Endothelial cell of umbilical vein (primary cell): ENCODE measurements at regions not wholly inside any gene's neighbourhood (a gene's known extent, or its start where the extent isn't known, plus 50 kb on each side); places are given as distances from the start of the nearest gene placed in this dataset.

ENCODE experiments used
- BruUV-seq: library from RNA; stranded (reverse); fragments of 400-500 nt; replicated peaks from 2 replicates; lab custom pipeline; 2021; lab: Mats Ljungman, UMichigan
- CTCF ChIA-PET: fragments of 300-600, 350-600 bp; sonication (Branson Sonifier 250); formaldehyde crosslinking; loops from one replicate; lab custom pipeline; 2021; ENCODE audit warnings: antibody characterized with exemption, inconsistent platforms; lab: Charles Lee
- POLR2A ChIA-PET: fragments of 300-600, 350-600 bp; sonication (Branson Sonifier 250); formaldehyde crosslinking; loops from one replicate; lab custom pipeline; 2021; ENCODE audit warnings: antibody characterized with exemption, inconsistent platforms; lab: Charles Lee
- DNase-seq: peaks from one replicate; pipeline ENCODE4 v3.0.0-alpha.2; 2011; ENCODE audit warnings: low read depth, low spot score
- FAIRE-seq: peaks from 2 replicates; lab custom pipeline; 2011; peaks lifted over from hg19 to GRCh38; lab: Jason Lieb, UNC
- H2AFZ ChIP-seq: 2 replicates; pipeline ENCODE4 v1.6.0; 2012; ENCODE audit warnings: low read depth, low read length, control low read depth, inconsistent platforms
- H3K27ac ChIP-seq: 2 replicates; pipeline ENCODE4 v1.5.1; 2011; ENCODE audit warnings: low read depth, mild to moderate bottlenecking, control low read depth, low read length, moderate library complexity; ENCODE audit not compliant: insufficient read depth
- H3K27me3 ChIP-seq, 2 experiments: 2 replicates each; pipeline versions ENCODE4 v1.6.0 to v1.6.1; 2011; ENCODE audit warnings: low read length in 2 of 2, mixed read lengths in 1 of 2; ENCODE audit not compliant: control insufficient read depth in 2 of 2, insufficient read depth in 2 of 2
- H3K36me3 ChIP-seq, 2 experiments: 2 replicates in 1 of 2; 3 replicates in 1 of 2; pipeline ENCODE4 v1.5.1; 2011; ENCODE audit warnings: low read length in 2 of 2, mild to moderate bottlenecking in 1 of 2, moderate library complexity in 1 of 2; ENCODE audit not compliant: control insufficient read depth in 2 of 2, insufficient read depth in 2 of 2; ENCODE audit errors: extremely low read depth in 1 of 2
- H3K4me1 ChIP-seq: 3 replicates; pipeline ENCODE4 v1.5.1; 2011; ENCODE audit warnings: mild to moderate bottlenecking, low read length; ENCODE audit not compliant: control insufficient read depth, insufficient read depth; ENCODE audit errors: extremely low read depth
- H3K4me2 ChIP-seq: 2 replicates; pipeline ENCODE4 v1.6.1; 2011; ENCODE audit warnings: low read length, control low read depth, mixed read lengths; ENCODE audit not compliant: insufficient read depth
- H3K4me3 ChIP-seq, 3 experiments: fragments of 200-600 bp in 1 of 3; sonication (generic), shearing (Covaris generic) in 1 of 3; replicated peaks in 1 of 3; 2 replicates each; pipeline ENCODE4 v1.5.1; 2011 to 2016; ENCODE audit warnings: control low read depth in 3 of 3, low read length in 3 of 3, mild to moderate bottlenecking in 2 of 3, inconsistent platforms in 1 of 3, low read depth in 1 of 3, moderate library complexity in 1 of 3; ENCODE audit not compliant: insufficient read depth in 1 of 3
- H3K79me2 ChIP-seq: 2 replicates; pipeline ENCODE4 v1.6.0; 2012; ENCODE audit warnings: low read length, inconsistent platforms; ENCODE audit not compliant: control insufficient read depth, insufficient read depth
- H3K9ac ChIP-seq: replicated peaks from 2 replicates; pipeline ENCODE3; 2011; ENCODE audit warnings: low read length, control low read depth; ENCODE audit not compliant: insufficient read depth; ENCODE audit errors: extremely low read depth
- H3K9me1 ChIP-seq: replicated peaks from 3 replicates; pipeline ENCODE4 v1.6.0; 2011; ENCODE audit warnings: mild to moderate bottlenecking, low read length; ENCODE audit not compliant: control insufficient read depth, insufficient read depth; ENCODE audit errors: extremely low read depth
- H3K9me3 ChIP-seq: replicated peaks from 2 replicates; pipeline ENCODE4 v1.5.1; 2012; ENCODE audit warnings: low read length, inconsistent platforms; ENCODE audit not compliant: control insufficient read depth, insufficient read depth
- H4K20me1 ChIP-seq: replicated peaks from 2 replicates; pipeline ENCODE3; 2011; ENCODE audit warnings: mild to moderate bottlenecking, low read length; ENCODE audit not compliant: control insufficient read depth, insufficient read depth; ENCODE audit errors: extremely low read depth
- EZH2 ChIP-seq: IDR thresholded peaks from 2 replicates; pipeline ENCODE4 v1.6.1; 2012; ENCODE audit warnings: borderline replicate concordance, low read depth, mild to moderate bottlenecking, moderate library complexity, low read length, inconsistent platforms; ENCODE audit not compliant: severe bottlenecking
- FOS ChIP-seq: IDR thresholded peaks from 2 replicates; pipeline ENCODE4 v1.6.1; 2011; ENCODE audit warnings: mild to moderate bottlenecking, low read length, moderate library complexity, borderline replicate concordance; ENCODE audit not compliant: insufficient read depth
- GATA2 ChIP-seq: IDR thresholded peaks from 2 replicates; pipeline ENCODE4 v1.7.0; 2011; ENCODE audit warnings: low read depth, mild to moderate bottlenecking, moderate library complexity, mixed read lengths, low read length; ENCODE audit not compliant: insufficient read length, insufficient read depth
- JUN ChIP-seq: IDR thresholded peaks from 2 replicates; pipeline ENCODE4 v1.6.1; 2011; ENCODE audit warnings: borderline replicate concordance, low read depth; ENCODE audit not compliant: insufficient read length, insufficient read depth
- MAX ChIP-seq: IDR thresholded peaks from 2 replicates; pipeline ENCODE4 v1.6.1; 2011; ENCODE audit not compliant: insufficient read depth, insufficient read length
- MYC ChIP-seq: IDR thresholded peaks from one replicate; pipeline ENCODE4 v1.6.1; 2011; ENCODE audit warnings: mild to moderate bottlenecking, low read depth, low read length
- POLR2A ChIP-seq: IDR thresholded peaks from 2 replicates; pipeline ENCODE4 v1.6.1; 2012; ENCODE audit warnings: low read depth, mild to moderate bottlenecking, control low read depth, low read length
- POLR2AphosphoS5 ChIP-seq: IDR thresholded peaks from 2 replicates; pipeline ENCODE4 v1.6.1; 2012; ENCODE audit warnings: low read depth, mild to moderate bottlenecking, control low read depth, low read length, moderate library complexity; ENCODE audit not compliant: insufficient read depth
- dilution Hi-C: fragments of 300-500 bp; cut with MboI; formaldehyde crosslinking; loops from one replicate; pipeline ENCODE4 v1.15.0; 2019; ENCODE audit warnings: low sequenced_read_pairs; ENCODE audit not compliant: extremely low pct_ligation_motif_present
- intact Hi-C: fragments of 100-400 bp; cut with micrococcal nuclease; formaldehyde crosslinking; loops from one replicate; pipeline ENCODE4 v1.10.0; 2022
- TF ChIP-seq, protein P1 (sequence below), 2 donors: IDR thresholded peaks; 1 replicate in 1 of 2; 2 replicates in 1 of 2; pipeline ENCODE4 v1.5.1; 2011; ENCODE audit warnings: low read length in 2 of 2, mild to moderate bottlenecking in 2 of 2, moderate library complexity in 2 of 2, control low read depth in 1 of 2, inconsistent platforms in 1 of 2, low read depth in 1 of 2; ENCODE audit not compliant: insufficient read depth in 1 of 2; ENCODE audit errors: extremely low read depth in 1 of 2

DNA sequence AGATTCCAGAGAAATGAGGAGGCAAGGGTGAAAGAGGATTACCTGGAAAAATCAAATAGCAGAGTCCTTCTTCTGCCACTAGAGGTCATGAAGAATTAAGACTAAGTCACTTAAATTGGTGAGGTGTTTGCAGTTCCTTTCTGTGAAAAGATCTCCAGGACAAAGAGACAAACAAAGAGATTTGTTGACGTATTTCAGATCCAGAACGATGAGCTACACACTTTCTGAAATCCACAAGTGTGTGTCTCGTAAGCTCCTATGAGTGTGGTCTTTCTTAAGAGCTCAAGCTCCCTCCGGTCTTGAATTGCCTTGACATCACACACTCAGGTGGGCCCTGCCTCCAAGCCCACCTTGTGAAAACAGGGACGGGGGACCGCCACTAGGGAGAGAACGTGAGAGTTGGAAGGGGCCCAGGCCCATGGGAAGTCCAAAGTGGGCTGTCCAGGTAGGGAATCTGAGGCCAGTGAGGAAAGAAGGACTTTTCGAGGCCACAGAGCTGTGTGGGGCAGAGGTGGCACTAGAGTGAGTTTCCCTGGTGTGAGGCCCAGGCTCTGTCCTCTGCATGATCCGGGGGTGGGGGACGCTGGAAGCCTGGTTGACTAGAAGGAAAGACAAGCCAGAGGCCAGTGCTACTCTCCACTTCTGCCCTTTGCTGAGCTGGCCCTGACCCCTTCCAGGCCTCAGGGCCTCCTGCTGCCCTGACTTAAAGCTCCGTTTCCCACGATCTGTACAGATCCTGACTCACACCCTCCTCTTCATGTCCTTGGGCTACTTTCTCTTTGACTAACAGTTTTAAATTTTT, 168.1 kb upstream of the NCK2 start:
- dilution Hi-C loops, result no loop called here
- no peaks in the 10 kb centered on the region for H4K20me1 ChIP-seq
- H3K9ac ChIP-seq, result no peak overlapping the region
- BruUV-seq, result no TSS peak
- POLR2A ChIA-PET, result no interaction called here
- H3K4me3 ChIP-seq, result no peak overlapping the region
- H3K27ac ChIP-seq, result no peak overlapping the region
- no peaks in the 10 kb centered on the region for H3K9me1 ChIP-seq
- DNase-seq, result peak; percentile 20
- peaks cover 5 to 9% of the 10 kb centered on the region in 2 experiments for H3K27me3 ChIP-seq
- H3K4me2 ChIP-seq, result no peak overlapping the region
- no peaks in the 10 kb centered on the region for H3K4me1 ChIP-seq
- no peaks in the 10 kb centered on the region for H3K79me2 ChIP-seq
- CTCF ChIA-PET, result interaction anchor here (0.6 to 1.6 kb wide), 9 partner anchors 20 to 1006 kb away, joined by 3 to 11 read pairs (median 3); no protein-coding TSS in a partner anchor
- H3K9me3 ChIP-seq, result no peaks in the 10 kb centered on the region
- no peak overlapping the region for H2AFZ ChIP-seq
- H3K36me3 ChIP-seq, result no peaks in the 10 kb centered on the region
- intact Hi-C loops, result loop anchor here (1.0 kb wide), 1 partner anchor 509 kb away; no protein-coding TSS in a partner anchor
- FAIRE-seq, result no peak
- no peak for TF ChIP-seq JUN
- TF ChIP-seq, protein P1, sequence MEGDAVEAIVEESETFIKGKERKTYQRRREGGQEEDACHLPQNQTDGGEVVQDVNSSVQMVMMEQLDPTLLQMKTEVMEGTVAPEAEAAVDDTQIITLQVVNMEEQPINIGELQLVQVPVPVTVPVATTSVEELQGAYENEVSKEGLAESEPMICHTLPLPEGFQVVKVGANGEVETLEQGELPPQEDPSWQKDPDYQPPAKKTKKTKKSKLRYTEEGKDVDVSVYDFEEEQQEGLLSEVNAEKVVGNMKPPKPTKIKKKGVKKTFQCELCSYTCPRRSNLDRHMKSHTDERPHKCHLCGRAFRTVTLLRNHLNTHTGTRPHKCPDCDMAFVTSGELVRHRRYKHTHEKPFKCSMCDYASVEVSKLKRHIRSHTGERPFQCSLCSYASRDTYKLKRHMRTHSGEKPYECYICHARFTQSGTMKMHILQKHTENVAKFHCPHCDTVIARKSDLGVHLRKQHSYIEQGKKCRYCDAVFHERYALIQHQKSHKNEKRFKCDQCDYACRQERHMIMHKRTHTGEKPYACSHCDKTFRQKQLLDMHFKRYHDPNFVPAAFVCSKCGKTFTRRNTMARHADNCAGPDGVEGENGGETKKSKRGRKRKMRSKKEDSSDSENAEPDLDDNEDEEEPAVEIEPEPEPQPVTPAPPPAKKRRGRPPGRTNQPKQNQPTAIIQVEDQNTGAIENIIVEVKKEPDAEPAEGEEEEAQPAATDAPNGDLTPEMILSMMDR (IDR thresholded peaks at IDR 0.05; ENCODE audit: extremely low read depth in 1 of 2, insufficient read depth in 1 of 2, low read depth in 1 of 2, low read length in 2 of 2), result peak; percentile 24 to 34

GRCh38 chr2:105576050-105576439, 168.7 kb upstream of the NCK2 start:
- CTCF ChIA-PET, result interaction anchor here (1.1 to 1.6 kb wide), 4 partner anchors 22 to 1006 kb away, joined by 3 to 5 read pairs (median 4); no protein-coding TSS in a partner anchor
- no peaks in the 10 kb centered on the region for H4K20me1 ChIP-seq
- H2AFZ ChIP-seq, result no peak overlapping the region
- H3K4me3 ChIP-seq, result no peak overlapping the region
- POLR2A ChIA-PET, result no interaction called here
- H3K4me1 ChIP-seq, result no peaks in the 10 kb centered on the region
- H3K9ac ChIP-seq, result no peak overlapping the region
- no peak for FAIRE-seq
- no peak for DNase-seq
- intact Hi-C loops, result loop anchor here (1.0 kb wide), 1 partner anchor 509 kb away; no protein-coding TSS in a partner anchor
- no peak overlapping the region for H3K27ac ChIP-seq
- H3K4me2 ChIP-seq, result no peak overlapping the region
- TF ChIP-seq MAX (no peak), MYC (no peak), JUN (no peak), GATA2 (no peak), POLR2AphosphoS5 (no peak), FOS (no peak), POLR2A (no peak), EZH2 (no peak)
- TF ChIP-seq, protein P1 (IDR thresholded peaks at IDR 0.05; ENCODE audit: extremely low read depth in 1 of 2, insufficient read depth in 1 of 2, low read depth in 1 of 2, low read length in 2 of 2), result no peak
- no peaks in the 10 kb centered on the region for H3K9me3 ChIP-seq
- dilution Hi-C loops, result no loop called here
- H3K36me3 ChIP-seq, result no peaks in the 10 kb centered on the region
- H3K9me1 ChIP-seq, result no peaks in the 10 kb centered on the region
- H3K79me2 ChIP-seq, result no peaks in the 10 kb centered on the region
- H3K27me3 ChIP-seq, result peaks cover 5 to 9% of the 10 kb centered on the region in 2 experiments
- BruUV-seq, result no TSS peak
